Esophagus squamous epithelium (tissue), 4 donors: ENCODE measurements at regions not wholly inside any gene's neighbourhood (a gene's known extent, or its start where the extent isn't known, plus 50 kb on each side); places are given as distances from the start of the nearest gene placed in this dataset.

Experiments
- POLR2A ChIP-seq, 4 donors: fragments of 450-650 bp; IDR thresholded peaks; one replicate each; pipeline ENCODE4 v1.6.1; 2017; ENCODE audit warnings: antibody characterized with exemption in 4 of 4, mild to moderate bottlenecking in 4 of 4, moderate library complexity in 3 of 4
- TF ChIP-seq, protein P1 (sequence below), 6 experiments: fragments of 450-650 bp in 4 of 6; fragments of 200-600 bp in 2 of 6; sonication (generic) in 2 of 6; IDR thresholded peaks; one replicate each; pipeline ENCODE4 v1.5.1; 2016 to 2019; ENCODE audit warnings: antibody characterized with exemption in 6 of 6, mild to moderate bottlenecking in 4 of 6, moderate library complexity in 4 of 6

DNA sequence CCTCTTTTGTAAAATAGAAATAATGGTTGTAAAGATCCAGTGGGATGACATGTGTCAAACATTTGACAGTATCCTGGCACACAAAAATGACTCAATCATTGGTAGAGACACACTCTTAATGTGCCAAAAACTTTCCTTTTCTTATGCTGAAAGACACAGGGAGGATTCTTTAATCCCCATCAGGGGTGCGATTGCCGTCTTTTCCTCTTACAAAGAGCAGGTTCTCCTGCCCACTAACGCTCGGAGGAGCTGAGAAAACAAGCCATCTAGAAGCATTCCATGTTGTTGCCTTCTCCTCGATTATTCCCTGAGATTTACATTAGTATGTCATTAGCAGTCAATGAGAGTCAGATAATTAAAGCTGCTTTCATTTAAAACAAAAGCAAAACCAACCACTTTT is 342.6 kb upstream of the CCNH start:
- TF ChIP-seq, protein P1, sequence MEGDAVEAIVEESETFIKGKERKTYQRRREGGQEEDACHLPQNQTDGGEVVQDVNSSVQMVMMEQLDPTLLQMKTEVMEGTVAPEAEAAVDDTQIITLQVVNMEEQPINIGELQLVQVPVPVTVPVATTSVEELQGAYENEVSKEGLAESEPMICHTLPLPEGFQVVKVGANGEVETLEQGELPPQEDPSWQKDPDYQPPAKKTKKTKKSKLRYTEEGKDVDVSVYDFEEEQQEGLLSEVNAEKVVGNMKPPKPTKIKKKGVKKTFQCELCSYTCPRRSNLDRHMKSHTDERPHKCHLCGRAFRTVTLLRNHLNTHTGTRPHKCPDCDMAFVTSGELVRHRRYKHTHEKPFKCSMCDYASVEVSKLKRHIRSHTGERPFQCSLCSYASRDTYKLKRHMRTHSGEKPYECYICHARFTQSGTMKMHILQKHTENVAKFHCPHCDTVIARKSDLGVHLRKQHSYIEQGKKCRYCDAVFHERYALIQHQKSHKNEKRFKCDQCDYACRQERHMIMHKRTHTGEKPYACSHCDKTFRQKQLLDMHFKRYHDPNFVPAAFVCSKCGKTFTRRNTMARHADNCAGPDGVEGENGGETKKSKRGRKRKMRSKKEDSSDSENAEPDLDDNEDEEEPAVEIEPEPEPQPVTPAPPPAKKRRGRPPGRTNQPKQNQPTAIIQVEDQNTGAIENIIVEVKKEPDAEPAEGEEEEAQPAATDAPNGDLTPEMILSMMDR (IDR thresholded peaks at IDR 0.05) = no peak
- TF ChIP-seq POLR2A (IDR thresholded peaks at IDR 0.05) = no peak
